ENCODE measurements at regions not wholly inside any gene's neighbourhood (a gene's known extent, or its start where the extent isn't known, plus 50 kb on each side); places are given as distances from the start of the nearest gene placed in this dataset.
A peak's percentile ranks its signal among the peaks of the same experiment; 100 is the strongest.
"Not testable (repeated sequence)": the region's sequence is repeated elsewhere in the genome, so short reads cannot be mapped to it uniquely, and the experiment has no call there.

GRCh38 chr13:21261487-21262216, 85.2 kb downstream of the MRPL57 start:
- DNase-seq (ENCODE audit: low spot score) = not testable (repeated sequence)

DNA sequence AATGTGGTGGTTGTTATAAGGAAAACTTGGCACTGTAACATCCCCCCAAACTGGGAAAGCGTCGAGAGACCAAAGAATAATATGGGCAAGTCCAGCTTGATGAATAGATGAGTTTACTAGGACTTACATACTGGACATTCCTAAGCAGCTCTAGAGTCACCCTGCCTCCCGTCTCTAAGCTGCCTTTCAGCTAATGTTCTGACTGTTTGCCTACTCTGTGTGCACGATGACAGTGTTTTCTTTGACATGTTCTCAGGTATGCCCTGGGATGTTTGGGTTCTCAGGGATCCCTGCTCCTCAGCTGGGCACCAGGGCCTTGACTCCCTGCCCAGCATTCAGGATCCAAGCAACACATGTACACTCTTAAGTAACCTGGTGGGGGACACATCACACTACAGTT, 87.5 kb downstream of the MRPL57 start:
- not testable (repeated sequence) for DNase-seq (ENCODE audit: low spot score)

GRCh38 chr13:21268485-21268884, 92.0 kb downstream of the MRPL57 start:
- DNase-seq (ENCODE audit: low spot score) = not testable (repeated sequence)

GRCh38 chr13:21272439-21272838, 96.0 kb downstream of the MRPL57 start:
- DNase-seq (ENCODE audit: low spot score) = not testable (repeated sequence)

DNA sequence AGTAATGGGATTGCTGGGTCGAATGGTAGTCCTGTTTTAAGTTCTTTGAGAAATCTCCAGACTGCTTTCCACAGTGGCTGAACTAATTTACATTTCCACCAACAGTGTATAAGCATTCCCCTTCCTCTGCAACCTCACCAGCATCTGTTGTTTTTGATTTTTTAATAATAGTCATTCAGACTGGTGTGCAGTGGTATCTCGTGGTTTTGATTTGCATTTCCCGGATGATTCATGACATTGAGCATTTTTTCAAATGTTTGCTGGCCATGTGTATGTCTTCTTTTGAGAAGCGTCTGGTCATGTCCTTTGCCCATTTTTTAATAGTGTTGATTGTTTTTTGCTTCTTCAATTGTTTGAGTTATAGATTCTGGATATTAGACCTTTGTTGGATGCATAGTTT, 98.0 kb downstream of the MRPL57 start:
- DNase-seq (ENCODE audit: low spot score) = not testable (repeated sequence)

DNA sequence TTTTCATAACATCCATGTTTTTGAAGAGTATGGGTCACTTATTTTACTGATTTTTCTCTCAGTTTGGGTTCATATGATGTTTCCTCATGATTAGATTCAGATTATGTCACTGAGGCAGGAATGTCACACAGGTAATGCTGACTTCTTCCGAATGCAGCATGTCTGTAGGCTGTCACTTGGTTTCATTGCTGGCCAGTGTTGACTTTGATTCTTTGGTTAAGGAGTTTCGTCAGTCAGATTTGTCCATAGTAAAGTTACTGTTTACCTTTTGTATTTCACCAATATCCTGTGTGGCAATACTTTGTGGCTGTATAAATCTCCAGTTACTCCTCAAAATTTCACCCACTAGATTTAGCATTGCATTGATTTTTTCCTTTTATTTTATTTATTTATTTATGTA, 105.6 kb downstream of the MRPL57 start:
- no peak for DNase-seq (ENCODE audit: low spot score)

DNA sequence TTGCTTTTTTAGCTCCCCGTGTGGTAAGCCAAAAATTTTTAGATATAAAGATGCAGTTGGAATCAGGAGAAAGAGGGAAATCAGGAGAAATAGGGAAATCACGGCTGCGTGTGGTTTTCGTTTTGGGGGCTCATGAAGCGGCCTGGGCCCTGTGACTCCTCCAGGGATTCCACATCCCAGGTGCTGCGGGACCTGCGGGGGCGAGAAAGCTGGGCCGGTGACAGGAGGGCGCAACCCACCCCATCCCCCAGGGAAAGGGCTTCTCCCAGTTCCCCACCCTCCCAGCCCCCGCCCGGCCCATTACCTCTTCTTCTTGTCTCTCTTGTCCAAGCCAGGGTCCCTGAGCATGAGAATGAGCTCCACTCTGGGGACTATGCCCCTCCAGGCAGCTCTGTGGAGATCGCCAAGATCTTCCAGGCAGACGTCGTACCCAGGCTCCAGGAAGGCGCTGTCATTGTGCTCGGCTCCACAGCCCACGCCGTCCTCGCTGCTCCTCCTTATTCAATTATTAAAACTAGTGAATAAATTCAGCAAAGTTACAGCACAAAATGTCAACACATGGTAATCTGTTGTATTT, 111.0 kb downstream of the MRPL57 start:
- DNase-seq (ENCODE audit: low spot score) = no peak

DNA sequence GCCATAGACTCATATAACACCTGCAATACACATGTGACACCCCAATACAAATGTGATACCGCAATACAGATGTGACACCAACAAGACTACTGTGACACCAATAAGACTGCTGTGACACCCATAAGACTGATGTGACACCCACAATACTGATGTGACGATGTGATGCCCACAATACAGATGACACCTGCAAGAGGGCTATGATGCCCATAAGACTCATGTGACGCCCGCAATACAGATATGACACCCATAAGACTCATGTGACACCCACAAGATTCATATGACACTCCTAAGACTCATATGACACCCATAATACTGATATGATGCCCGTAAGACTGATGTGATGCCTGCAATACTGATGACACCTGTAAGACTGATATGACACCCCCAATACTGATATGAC, 113.0 kb downstream of the MRPL57 start:
- DNase-seq (ENCODE audit: low spot score) = no peak

- not testable (repeated sequence) for DNase-seq (ENCODE audit: low spot score)
Measured at GRCh38 chr13:21290442-21291002, 114.1 kb downstream of the MRPL57 start.

DNA sequence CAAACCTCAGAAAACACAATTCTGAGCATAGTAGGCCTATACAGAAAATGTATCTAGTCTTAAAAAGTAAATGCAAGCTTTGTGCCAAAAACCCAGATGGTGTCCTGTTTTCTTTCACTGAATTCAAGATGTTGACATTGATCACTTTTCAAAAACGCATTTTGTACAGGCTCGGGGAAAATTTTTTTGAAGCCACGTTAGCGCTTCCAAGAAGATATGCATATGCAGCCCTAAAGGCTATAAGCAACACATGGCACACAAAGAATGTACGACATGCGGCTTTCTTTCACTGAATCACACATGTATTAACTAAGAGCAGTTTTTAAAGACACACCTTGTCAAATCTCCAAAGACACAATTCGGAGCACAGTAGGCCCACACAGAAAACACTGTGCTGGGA, 115.4 kb downstream of the MRPL57 start:
- DNase-seq (ENCODE audit: low spot score) = no peak

- DNase-seq (ENCODE audit: low spot score) = peak; percentile 66
Measured at GRCh38 chr13:21296991-21297390, 120.5 kb downstream of the MRPL57 start.

- no peak for DNase-seq (ENCODE audit: low spot score)
Measured at GRCh38 chr13:21297447-21297846, 121.0 kb downstream of the MRPL57 start.

DNA sequence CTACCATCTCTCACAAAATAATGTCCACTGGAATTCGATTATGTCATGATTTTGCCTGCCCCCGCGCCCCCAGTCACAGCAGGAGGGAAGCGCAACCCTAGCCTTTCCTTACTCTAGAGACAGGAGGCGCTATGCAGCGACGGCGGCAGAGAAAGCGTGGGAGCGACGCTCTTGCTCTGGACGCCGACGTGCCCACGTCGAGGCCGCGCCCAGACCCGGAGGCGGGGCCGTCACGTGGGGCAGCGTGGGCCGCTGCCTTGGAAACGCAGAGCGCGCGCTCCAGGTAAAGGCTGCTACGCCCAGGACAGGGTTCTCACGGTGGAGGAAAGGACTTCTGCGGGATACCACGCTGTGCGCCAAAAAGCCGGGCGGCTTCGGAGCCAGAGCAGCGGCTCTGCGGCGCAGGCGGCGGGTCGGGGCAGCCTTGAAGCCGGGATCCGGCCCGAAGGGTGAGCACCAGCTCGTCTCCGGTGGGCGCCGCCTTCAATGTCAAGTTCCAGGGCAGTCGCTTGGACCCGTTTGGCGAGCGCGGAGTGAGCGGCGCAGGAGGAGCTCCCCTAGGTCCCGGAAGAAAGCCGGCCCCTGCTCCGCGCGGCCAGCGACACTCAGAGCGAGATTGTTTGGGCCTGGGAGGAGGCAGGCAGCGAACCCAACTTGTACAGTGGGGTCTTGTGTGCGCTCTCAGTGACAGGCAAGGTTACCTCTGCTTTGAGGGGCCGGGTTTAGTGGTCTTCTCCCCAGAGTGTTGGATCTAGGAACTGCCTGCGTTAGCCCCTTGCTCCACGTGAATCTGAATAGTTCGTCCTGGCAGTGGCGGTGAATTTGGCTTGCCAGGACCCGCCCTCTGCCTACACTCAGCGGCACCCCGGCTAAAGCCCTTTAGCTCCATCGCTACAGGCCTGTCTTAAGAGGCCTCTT, 121.7 kb downstream of the MRPL57 start:
- DNase-seq (ENCODE audit: low spot score) = peak; percentile 95

GRCh38 chr13:21304256-21304655, 127.8 kb downstream of the MRPL57 start:
- DNase-seq (ENCODE audit: low spot score) = no peak

- DNase-seq (ENCODE audit: low spot score) = not testable (repeated sequence)
Measured at GRCh38 chr13:21306300-21307073, 130.0 kb downstream of the MRPL57 start.

DNA sequence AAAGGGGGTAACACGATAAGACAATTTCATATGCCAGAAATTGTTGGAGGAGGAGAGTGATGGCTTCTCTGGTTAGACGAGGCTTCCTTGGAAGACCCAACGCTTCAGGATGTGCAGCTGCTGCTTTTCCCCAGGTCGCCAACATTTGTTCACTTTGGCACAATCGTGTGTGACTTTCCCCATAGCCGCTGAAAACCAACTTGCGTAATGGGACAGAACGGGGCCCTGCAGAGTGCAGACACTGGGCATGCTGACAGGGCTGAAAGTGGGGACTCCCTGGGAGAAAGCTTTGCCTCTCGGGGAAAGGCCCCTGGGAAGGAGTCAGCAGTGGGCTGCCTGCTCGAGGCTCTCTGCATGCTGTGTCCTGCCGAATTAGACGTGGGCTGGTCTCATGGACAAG, 130.7 kb downstream of the MRPL57 start:
- not testable (repeated sequence) for DNase-seq (ENCODE audit: low spot score)

GRCh38 chr13:21308906-21309305, 132.4 kb downstream of the MRPL57 start:
- no peak for DNase-seq (ENCODE audit: low spot score)

- no peak for DNase-seq (ENCODE audit: low spot score)
Measured at GRCh38 chr13:21309542-21310172, 133.2 kb downstream of the MRPL57 start.

- no peak for DNase-seq (ENCODE audit: low spot score)
Measured at GRCh38 chr13:21310220-21310619, 133.8 kb downstream of the MRPL57 start.

- not testable (repeated sequence) for DNase-seq (ENCODE audit: low spot score)
Measured at GRCh38 chr13:21314976-21315375, 138.5 kb downstream of the MRPL57 start.

- DNase-seq (ENCODE audit: low spot score) = no peak
Measured at GRCh38 chr13:21316376-21316775, 139.9 kb downstream of the MRPL57 start.
